A673 (cell line): ENCODE measurements at regions not wholly inside any gene's neighbourhood (a gene's known extent, or its start where the extent isn't known, plus 50 kb on each side); places are given as distances from the start of the nearest gene placed in this dataset.

Experiments
- BruUV-seq: library from RNA; stranded (reverse); fragments of 400-500 nt; replicated peaks from 2 replicates; lab custom pipeline; 2021; lab: Mats Ljungman, UMichigan
- CTCF ChIA-PET: fragments of 300-600 bp; sonication (Branson Sonifier 250); formaldehyde crosslinking; loops from one replicate; lab custom pipeline; 2022; ENCODE audit warnings: antibody characterized with exemption; lab: Charles Lee
- POLR2A ChIA-PET: fragments of 300-600 bp; sonication (Branson Sonifier 250); formaldehyde crosslinking; loops from one replicate; lab custom pipeline; 2022; ENCODE audit warnings: antibody characterized with exemption; ENCODE audit not compliant: low non-redundant PET; lab: Charles Lee
- DNase-seq: peaks from one replicate; pipeline ENCODE4 v3.0.0-alpha.2; 2015; ENCODE audit warnings: low spot score
- H3K27ac ChIP-seq: fragments of 200-600 bp; sonication (generic); 2 replicates; pipeline ENCODE4 v1.5.1; 2016; ENCODE audit warnings: mixed run types, low read depth, mild to moderate bottlenecking, mixed read lengths, antibody characterized with exemption, low read length; ENCODE audit not compliant: poor library complexity, severe bottlenecking
- H3K27me3 ChIP-seq: fragments of 200-600 bp; sonication (generic); replicated peaks from 2 replicates; pipeline ENCODE4 v1.6.1; 2017; ENCODE audit warnings: mixed run types, low read depth, mild to moderate bottlenecking, mixed read lengths, antibody characterized with exemption, low read length; ENCODE audit not compliant: insufficient read depth, poor library complexity
- H3K36me3 ChIP-seq: fragments of 200-600 bp; sonication (generic); 2 replicates; pipeline ENCODE4 v1.6.1; 2016; ENCODE audit warnings: mixed run types, mild to moderate bottlenecking, mixed read lengths, antibody characterized with exemption, low read length; ENCODE audit not compliant: insufficient read depth, poor library complexity, severe bottlenecking
- H3K4me1 ChIP-seq: fragments of 200-600 bp; sonication (generic); 2 replicates; pipeline ENCODE4 v1.6.1; 2017; ENCODE audit warnings: mixed run types, mild to moderate bottlenecking, mixed read lengths, antibody characterized with exemption, low read length; ENCODE audit not compliant: insufficient read depth, poor library complexity, severe bottlenecking
- H3K4me3 ChIP-seq: fragments of 200-600 bp; sonication (generic); 2 replicates; pipeline ENCODE4 v1.5.1; 2016; ENCODE audit warnings: low read depth, mixed run types, mild to moderate bottlenecking, mixed read lengths, low read length; ENCODE audit not compliant: poor library complexity, severe bottlenecking
- H3K9me3 ChIP-seq: fragments of 200-600 bp; sonication (generic); 2 replicates; pipeline ENCODE4 v1.6.1; 2016; ENCODE audit warnings: mixed run types, low read depth, mild to moderate bottlenecking, mixed read lengths, antibody characterized with exemption, low read length; ENCODE audit not compliant: poor library complexity, severe bottlenecking
- CTCF ChIP-seq: fragments of 300-800, 200-600 bp; sonication (generic); conservative IDR thresholded peaks from 2 replicates; pipeline ENCODE4 v1.5.1; 2017; ENCODE audit warnings: low read depth, mild to moderate bottlenecking, antibody characterized with exemption, low read length, moderate library complexity, mixed read lengths
- EZH2 ChIP-seq: fragments of 200-600 bp; sonication (generic); IDR thresholded peaks from 2 replicates; pipeline ENCODE4 v1.6.1; 2017; ENCODE audit warnings: borderline replicate concordance, low read depth, mild to moderate bottlenecking, mixed read lengths, antibody characterized with exemption, low read length; ENCODE audit not compliant: poor library complexity, severe bottlenecking
- intact Hi-C: fragments of 100-400 bp; cut with micrococcal nuclease; formaldehyde crosslinking; loops from one replicate; pipeline ENCODE4 v1.10.0; 2022; ENCODE audit not compliant: unreplicated experiment

- BruUV-seq = no TSS peak
- no peaks in the 10 kb centered on the region for H3K9me3 ChIP-seq
- no peak overlapping the region for H3K27ac ChIP-seq
- H3K4me3 ChIP-seq = no peak overlapping the region
- H3K27me3 ChIP-seq = no peaks in the 10 kb centered on the region
- intact Hi-C loops = no loop called here
- H3K4me1 ChIP-seq = no peaks in the 10 kb centered on the region
- no peak for DNase-seq
- H3K36me3 ChIP-seq = no peaks in the 10 kb centered on the region
- TF ChIP-seq EZH2 (no peak), CTCF (no peak)
- ChIA-PET POLR2A (no interaction called here), CTCF (interaction anchor here (0.5 kb wide), 1 partner anchor 791 kb away, joined by 5 read pairs; no protein-coding TSS in a partner anchor)
Measured at GRCh38 chr7:40996233-40996677, 706.6 kb downstream of the INHBA start.

- ChIA-PET POLR2A (no interaction called here), CTCF (no interaction called here)
- Histone ChIP-seq H3K4me1 (no peaks in the 10 kb centered on the region), H3K27ac (no peak overlapping the region), H3K27me3 (no peaks in the 10 kb centered on the region), H3K4me3 (no peak overlapping the region), H3K36me3 (no peaks in the 10 kb centered on the region), H3K9me3 (no peaks in the 10 kb centered on the region)
- intact Hi-C loops = no loop called here
- BruUV-seq = no TSS peak
- DNase-seq = no peak
- TF ChIP-seq EZH2 = no peak
- no peak for TF ChIP-seq CTCF
Measured at GRCh38 chr7:40990841-40991240, 712.0 kb downstream of the INHBA start.

- POLR2A ChIA-PET = no interaction called here
- no TSS peak for BruUV-seq
- no peak overlapping the region for H3K27ac ChIP-seq
- DNase-seq = no peak
- no peaks in the 10 kb centered on the region for H3K27me3 ChIP-seq
- H3K9me3 ChIP-seq = no peaks in the 10 kb centered on the region
- intact Hi-C loops = no loop called here
- TF ChIP-seq CTCF (no peak), EZH2 (no peak)
- CTCF ChIA-PET = no interaction called here
- no peaks in the 10 kb centered on the region for H3K36me3 ChIP-seq
- H3K4me3 ChIP-seq = no peak overlapping the region
- no peaks in the 10 kb centered on the region for H3K4me1 ChIP-seq
Measured at GRCh38 chr7:40987571-40987970, 715.3 kb downstream of the INHBA start.
